A549 (cell line): ENCODE measurements at regions not wholly inside any gene's neighbourhood (a gene's known extent, or its start where the extent isn't known, plus 50 kb on each side); places are given as distances from the start of the nearest gene placed in this dataset.

Source experiments
- ATAC-seq, 2 experiments: fragments of 200-7000 bp in 1 of 2; fragments of >200 bp in 1 of 2; cut with Nextera tagmentation in 1 of 2; cut with Tn5 transposase in 1 of 2; 3 replicates each; pipeline versions ENCODE4 v1.8.0 to v1.9.1; 2018 to 2020; ENCODE audit warnings: mild to moderate bottlenecking in 1 of 2, moderate library complexity in 1 of 2
- CTCF ChIA-PET: fragments of 300-600 bp; sonication (Branson Sonifier 250); formaldehyde crosslinking; extraction: SDS; loops from one replicate; lab custom pipeline; 2021; ENCODE audit warnings: antibody characterized with exemption, inconsistent platforms; lab: Yijun Ruan, JAX
- POLR2A ChIA-PET: fragments of 350-600 bp; formaldehyde crosslinking; extraction: SDS; loops from one replicate; lab custom pipeline; 2021; ENCODE audit warnings: antibody characterized with exemption, inconsistent platforms; lab: Yijun Ruan, JAX
- DNase-seq, 2 experiments: peaks; one replicate each; pipeline versions ENCODE4 v3.0.0 to v3.0.0-alpha.2; 2011 to 2016; ENCODE audit warnings: low read depth in 1 of 2, low spot score in 1 of 2
- FAIRE-seq: peaks from 2 replicates; lab custom pipeline; 2011; peaks lifted over from hg19 to GRCh38; lab: Jason Lieb, UNC
- H3K27ac ChIP-seq, 2 experiments: fragments of >200 bp; sonication (Bioruptor Twin); formaldehyde crosslinking; 3 replicates each; pipeline ENCODE4 v1.5.1; 2016 to 2017
- H3K4me1 ChIP-seq: fragments of >200 bp; sonication (Bioruptor Twin); formaldehyde crosslinking; 3 replicates; pipeline ENCODE4 v1.6.1; 2016
- H3K4me2 ChIP-seq: fragments of >200 bp; sonication (Bioruptor Twin); formaldehyde crosslinking; 3 replicates; pipeline ENCODE4 v1.6.1; 2016
- H3K4me3 ChIP-seq: fragments of >200 bp; sonication (Bioruptor Twin); formaldehyde crosslinking; 3 replicates; pipeline ENCODE4 v1.5.1; 2016
- H3K9me3 ChIP-seq: fragments of >200 bp; sonication (Bioruptor Twin); formaldehyde crosslinking; 3 replicates; pipeline ENCODE4 v1.6.1; 2016
- BCL3 ChIP-seq: fragments of >200 bp; sonication (Bioruptor Twin); formaldehyde crosslinking; IDR thresholded peaks from 3 replicates; pipeline ENCODE4 v1.6.1; 2016
- BHLHE40 ChIP-seq: IDR thresholded peaks from 2 replicates; pipeline ENCODE4 v1.6.1; 2012; ENCODE audit warnings: low read depth, low read length, inconsistent platforms
- CBX2 ChIP-seq: fragments of 200-600 bp; sonication (generic); IDR thresholded peaks from 2 replicates; pipeline ENCODE4 v1.6.1; 2016; ENCODE audit warnings: low read depth, mild to moderate bottlenecking, borderline replicate concordance
- CBX8 ChIP-seq: fragments of 200-600 bp; sonication (generic); IDR thresholded peaks from 2 replicates; pipeline ENCODE4 v1.6.1; 2016
- CEBPB ChIP-seq, 2 experiments: fragments of >200 bp in 1 of 2; sonication (Bioruptor Twin) in 1 of 2; formaldehyde crosslinking in 1 of 2; IDR thresholded peaks; 2 replicates each; pipeline ENCODE4 v1.6.1; 2012 to 2016
- CHD4 ChIP-seq: fragments of 200-600 bp; sonication (generic); IDR thresholded peaks from 2 replicates; pipeline ENCODE4 v1.6.1; 2016; ENCODE audit warnings: antibody characterized with exemption, mild to moderate bottlenecking, borderline replicate concordance
- CTCF ChIP-seq: fragments of >200 bp; sonication (Bioruptor Twin); formaldehyde crosslinking; IDR thresholded peaks from 3 replicates; pipeline ENCODE4 v1.5.1; 2016
- EP300 ChIP-seq, 2 experiments: fragments of >200 bp; sonication (Bioruptor Twin); formaldehyde crosslinking; IDR thresholded peaks; 2 replicates in 1 of 2; 3 replicates in 1 of 2; pipeline ENCODE4 v1.6.1; 2016 to 2017
- ESRRA ChIP-seq: fragments of 150-350 bp; IDR thresholded peaks from 2 replicates; pipeline ENCODE4 v1.6.1; 2014; ENCODE audit warnings: mild to moderate bottlenecking, low read length, borderline replicate concordance
- FOSB ChIP-seq: fragments of 250-450 bp; sonication (Bioruptor Pico); IDR thresholded peaks from 2 replicates; pipeline ENCODE4 v1.5.0; 2020; ENCODE audit warnings: mild to moderate bottlenecking, moderate library complexity
- FOSL2 ChIP-seq, 2 experiments: fragments of 450-650 bp in 1 of 2; fragments of >200 bp in 1 of 2; sonication (Bioruptor Twin) in 1 of 2; formaldehyde crosslinking; IDR thresholded peaks; 2 replicates each; pipeline versions ENCODE4 v1.5.0 to v1.6.1; 2016 to 2020; ENCODE audit warnings: mild to moderate bottlenecking in 1 of 2, moderate library complexity in 1 of 2
- HMGXB4 ChIP-seq: fragments of 250-450 bp; sonication (Bioruptor Pico); IDR thresholded peaks from 2 replicates; pipeline ENCODE4 v1.5.0; 2021; ENCODE audit warnings: mild to moderate bottlenecking, moderate library complexity, borderline replicate concordance
- KDM1A ChIP-seq: fragments of 200-600 bp; sonication (generic); IDR thresholded peaks from 2 replicates; pipeline ENCODE4 v1.6.1; 2016; ENCODE audit warnings: low read depth, mild to moderate bottlenecking
- KDM5A ChIP-seq: fragments of 200-600 bp; sonication (generic); IDR thresholded peaks from 2 replicates; pipeline ENCODE4 v1.6.1; 2016; ENCODE audit warnings: antibody characterized with exemption, mild to moderate bottlenecking
- MAX ChIP-seq: IDR thresholded peaks from 2 replicates; pipeline ENCODE4 v1.6.1; 2012
- MYC ChIP-seq: IDR thresholded peaks from 2 replicates; pipeline ENCODE4 v1.6.1; 2012; ENCODE audit warnings: mild to moderate bottlenecking, inconsistent platforms, low read length, improper control_type of control experiment, borderline replicate concordance
- NR3C1 ChIP-seq: fragments of >200 bp; sonication (Bioruptor Twin); formaldehyde crosslinking; IDR thresholded peaks from 3 replicates; pipeline ENCODE4 v1.6.1; 2017
- PBX3 ChIP-seq: IDR thresholded peaks from 2 replicates; pipeline ENCODE4 v1.6.1; 2012
- POLR2A ChIP-seq: IDR thresholded peaks from 2 replicates; pipeline ENCODE4 v1.6.1; 2012; ENCODE audit warnings: mild to moderate bottlenecking, low read length
- RAD21 ChIP-seq, 2 experiments: fragments of >200 bp in 1 of 2; sonication (Bioruptor Twin) in 1 of 2; formaldehyde crosslinking in 1 of 2; IDR thresholded peaks in 1 of 2; conservative IDR thresholded peaks in 1 of 2; 2 replicates in 1 of 2; 3 replicates in 1 of 2; pipeline ENCODE4 v1.6.1; 2012 to 2018; ENCODE audit warnings: inconsistent platforms in 1 of 2
- RARB ChIP-seq: fragments of 250-450 bp; sonication (Bioruptor Pico); IDR thresholded peaks from 2 replicates; pipeline ENCODE4 v1.8.0; 2021; ENCODE audit warnings: mild to moderate bottlenecking, moderate library complexity
- RFX5 ChIP-seq: fragments of 450-650 bp; IDR thresholded peaks from 2 replicates; pipeline ENCODE4 v1.7.1; 2014; ENCODE audit warnings: antibody characterized with exemption, mild to moderate bottlenecking, moderate library complexity
- SREBF2 ChIP-seq: fragments of 450-650 bp; IDR thresholded peaks from 2 replicates; pipeline ENCODE4 v1.6.1; 2014; ENCODE audit warnings: mild to moderate bottlenecking, moderate library complexity
- TP53 ChIP-seq: fragments of 250-450 bp; sonication (Bioruptor Pico); IDR thresholded peaks from 2 replicates; pipeline ENCODE4 v1.5.0; 2021; ENCODE audit warnings: mild to moderate bottlenecking, moderate library complexity
- ZC3H11A ChIP-seq: fragments of 450-650 bp; IDR thresholded peaks from 2 replicates; pipeline ENCODE4 v1.6.1; 2014; ENCODE audit warnings: antibody characterized with exemption, mild to moderate bottlenecking
- WGBS: methylation state at CpG from one replicate; pipeline ENCODE4 v1.1.6; 2017; ENCODE audit errors: missing lambda C conversion rate; 5-methylcytosine and 5-hydroxymethylcytosine counted together

- WGBS: 47% methylated on average over 2 of the region's 2 CpGs
- H3K4me3 ChIP-seq: no peak overlapping the region
- H3K27ac ChIP-seq: no peak overlapping the region
- TF ChIP-seq POLR2A (no peak), CBX8 (no peak), EP300 (IDR thresholded peaks at IDR 0.05) (no peak), SREBF2 (no peak), BHLHE40 (no peak), MAX (no peak), CBX2 (no peak), KDM5A (no peak), RAD21 (conservative IDR thresholded peaks at IDR 0.05 in 1 of 2, IDR thresholded peaks at IDR 0.05 in 1 of 2) (no peak), HMGXB4 (no peak), MYC (no peak), RFX5 (no peak), CHD4 (no peak), TP53 (CRISPR knock-in tag) (no peak)
- CTCF ChIA-PET: no interaction called here
- ATAC-seq (no peak), DNase-seq (no peak), FAIRE-seq (no peak)
- H3K4me2 ChIP-seq: no peak overlapping the region
- POLR2A ChIA-PET: no interaction called here
- no peaks in the 10 kb centered on the region for H3K4me1 ChIP-seq
- H3K9me3 ChIP-seq: no peaks in the 10 kb centered on the region
These were observed 107.4 kb upstream of the ADGRL2 start for GRCh38 chr1:81693316-81693715.

- DNase-seq (no peak), FAIRE-seq (no peak), ATAC-seq (no peak)
- POLR2A ChIA-PET: no interaction called here
- Histone ChIP-seq H3K4me3 (no peak overlapping the region), H3K4me1 (no peaks in the 10 kb centered on the region), H3K27ac (no peak overlapping the region), H3K4me2 (no peak overlapping the region), H3K9me3 (no peaks in the 10 kb centered on the region)
- CTCF ChIA-PET: no interaction called here
- 74% methylated on average over 5 of the region's 5 CpGs for WGBS
- TF ChIP-seq ZC3H11A (no peak), CTCF (no peak), RAD21 (conservative IDR thresholded peaks at IDR 0.05 in 1 of 2, IDR thresholded peaks at IDR 0.05 in 1 of 2) (no peak), FOSB (CRISPR knock-in tag) (no peak), SREBF2 (no peak), PBX3 (no peak), ESRRA (no peak), RARB (CRISPR knock-in tag) (no peak), BHLHE40 (no peak), KDM1A (no peak), TP53 (CRISPR knock-in tag) (no peak), NR3C1 (no peak), CEBPB (IDR thresholded peaks at IDR 0.05) (no peak), BCL3 (no peak), FOSL2 (IDR thresholded peaks at IDR 0.05) (no peak), FOSL2 (CRISPR knock-in tag; IDR thresholded peaks at IDR 0.05) (no peak), CHD4 (no peak), EP300 (IDR thresholded peaks at IDR 0.05) (no peak), MAX (no peak)
These were observed 109.9 kb upstream of the ADGRL2 start for GRCh38 chr1:81690676-81691453.
